ENCODE measurements at regions not wholly inside any gene's neighbourhood (a gene's known extent, or its start where the extent isn't known, plus 50 kb on each side); places are given as distances from the start of the nearest gene placed in this dataset.

DNA sequence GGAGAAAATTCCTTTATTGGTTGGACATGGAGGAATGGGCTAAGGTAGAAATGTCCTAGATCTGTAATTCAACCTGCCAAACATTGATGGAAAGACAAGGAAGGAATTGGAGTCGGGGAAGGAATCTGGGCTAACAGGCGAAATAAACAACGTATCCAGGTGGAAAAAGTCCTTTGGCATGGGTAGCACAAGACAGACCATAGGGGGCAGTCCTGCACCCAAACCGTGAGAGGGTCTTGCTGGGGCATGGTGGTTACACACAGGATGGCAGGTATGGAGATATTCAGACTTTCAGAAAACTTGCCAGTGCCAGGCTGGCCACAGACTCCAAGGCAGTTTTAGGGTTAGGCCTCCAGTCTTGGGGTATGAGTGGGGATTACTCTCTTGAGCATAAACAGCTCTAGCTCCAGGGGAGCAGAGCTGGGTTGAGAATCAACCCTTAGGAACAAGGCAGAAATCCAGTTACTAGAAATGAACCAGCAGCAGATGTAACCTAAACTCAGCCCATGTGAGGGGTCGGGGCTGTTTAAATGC lies 188.6 kb upstream of the GDF10 start:
- TF ChIP-seq POLR2AphosphoS5 (IDR thresholded peaks at IDR 0.05): no peak
- no peak for TF ChIP-seq POLR2A (IDR thresholded peaks at IDR 0.05)
- no peak for TF ChIP-seq EP300 (IDR thresholded peaks at IDR 0.05; ENCODE audit: low read depth)
